ENCODE measurements at regions not wholly inside any gene's neighbourhood (a gene's known extent, or its start where the extent isn't known, plus 50 kb on each side); places are given as distances from the start of the nearest gene placed in this dataset.

DNA sequence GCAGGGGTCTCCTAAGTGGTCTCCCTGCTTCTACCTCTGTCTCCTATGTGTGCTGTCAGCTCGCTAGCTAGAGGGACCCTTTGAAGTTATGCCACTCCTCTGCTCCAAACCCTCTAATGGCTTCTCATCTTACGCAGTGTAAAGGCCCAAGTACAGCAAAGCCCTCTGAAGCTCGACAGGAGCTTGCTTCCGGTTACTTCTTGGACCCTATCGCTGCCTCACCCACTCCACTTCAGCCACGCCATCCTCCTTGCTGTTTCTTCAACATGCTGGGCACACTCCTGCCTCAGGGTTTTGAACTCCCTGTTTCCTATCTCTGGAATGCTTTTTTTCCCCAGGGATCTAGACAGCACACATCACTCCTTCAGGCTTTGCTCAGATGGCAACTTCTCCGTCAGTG lies 102.3 kb upstream of the F3 start:
- no peak for DNase-seq
- intact Hi-C loops (cut with DNase I; ENCODE audit: low total_unique reads), result no loop called here
- H3K27ac ChIP-seq, result no peak overlapping the region
- no peaks in the 10 kb centered on the region for H3K9me3 ChIP-seq
- in situ Hi-C loops (cut with MboI; ENCODE audit: low sequenced_read_pairs in 4 of 4), result no loop called here
- H3K4me3 ChIP-seq, result no peak overlapping the region
- ATAC-seq, result no peak
- peaks cover 0 to 3% (median 0%) of the 10 kb centered on the region in 3 donors for H3K27me3 ChIP-seq
- TF ChIP-seq, protein P1, sequence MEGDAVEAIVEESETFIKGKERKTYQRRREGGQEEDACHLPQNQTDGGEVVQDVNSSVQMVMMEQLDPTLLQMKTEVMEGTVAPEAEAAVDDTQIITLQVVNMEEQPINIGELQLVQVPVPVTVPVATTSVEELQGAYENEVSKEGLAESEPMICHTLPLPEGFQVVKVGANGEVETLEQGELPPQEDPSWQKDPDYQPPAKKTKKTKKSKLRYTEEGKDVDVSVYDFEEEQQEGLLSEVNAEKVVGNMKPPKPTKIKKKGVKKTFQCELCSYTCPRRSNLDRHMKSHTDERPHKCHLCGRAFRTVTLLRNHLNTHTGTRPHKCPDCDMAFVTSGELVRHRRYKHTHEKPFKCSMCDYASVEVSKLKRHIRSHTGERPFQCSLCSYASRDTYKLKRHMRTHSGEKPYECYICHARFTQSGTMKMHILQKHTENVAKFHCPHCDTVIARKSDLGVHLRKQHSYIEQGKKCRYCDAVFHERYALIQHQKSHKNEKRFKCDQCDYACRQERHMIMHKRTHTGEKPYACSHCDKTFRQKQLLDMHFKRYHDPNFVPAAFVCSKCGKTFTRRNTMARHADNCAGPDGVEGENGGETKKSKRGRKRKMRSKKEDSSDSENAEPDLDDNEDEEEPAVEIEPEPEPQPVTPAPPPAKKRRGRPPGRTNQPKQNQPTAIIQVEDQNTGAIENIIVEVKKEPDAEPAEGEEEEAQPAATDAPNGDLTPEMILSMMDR (IDR thresholded peaks at IDR 0.05 in 4 of 5, conservative IDR thresholded peaks at IDR 0.05 in 1 of 5), result no peak
- TF ChIP-seq POLR2A (IDR thresholded peaks at IDR 0.05), result no peak
- no peaks in the 10 kb centered on the region for H3K36me3 ChIP-seq
- no peaks in the 10 kb centered on the region for H3K4me1 ChIP-seq

DNA sequence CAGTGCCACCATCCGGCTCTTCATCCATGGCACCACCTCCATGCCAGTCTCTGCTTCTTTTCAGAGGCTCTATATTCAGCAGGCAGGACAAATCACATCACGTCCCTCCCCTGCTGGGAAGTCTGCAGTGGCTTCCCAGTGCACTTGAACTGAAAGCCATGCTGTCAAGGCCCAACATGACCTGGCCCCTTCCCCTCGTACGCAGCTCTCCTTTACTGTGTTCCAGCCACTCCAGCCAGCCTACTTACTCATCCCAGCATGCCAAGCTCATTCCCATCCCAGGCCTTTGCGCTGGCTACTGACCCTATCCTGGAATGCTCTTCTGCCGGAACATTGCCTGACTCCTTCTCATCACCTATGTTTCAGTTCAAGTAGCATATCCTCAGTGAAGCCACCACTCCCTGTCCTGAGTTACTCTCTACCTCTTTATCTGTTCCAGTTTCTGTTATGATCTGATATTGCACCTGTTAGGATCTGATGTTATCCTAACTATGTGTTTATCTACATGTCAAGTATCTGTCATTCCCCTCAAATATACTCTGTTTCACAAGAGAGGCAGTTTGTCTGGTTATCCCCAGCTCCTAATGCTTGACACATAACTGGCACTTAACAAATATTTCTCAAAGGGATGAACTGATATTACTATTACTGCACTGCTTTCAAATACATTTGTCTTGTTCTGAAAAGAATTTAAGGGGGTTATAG lies 101.2 kb upstream of the F3 start:
- no peak for TF ChIP-seq POLR2A (IDR thresholded peaks at IDR 0.05)
- TF ChIP-seq, protein P1 (IDR thresholded peaks at IDR 0.05 in 4 of 5, conservative IDR thresholded peaks at IDR 0.05 in 1 of 5), result no peak
- Histone ChIP-seq H3K4me1 (no peaks in the 10 kb centered on the region), H3K4me3 (no peak overlapping the region), H3K9me3 (no peaks in the 10 kb centered on the region), H3K27ac (no peak overlapping the region), H3K36me3 (no peaks in the 10 kb centered on the region), H3K27me3 (no peaks in the 10 kb centered on the region)
- intact Hi-C loops (cut with DNase I; ENCODE audit: low total_unique reads) (no loop called here), in situ Hi-C loops (cut with MboI; ENCODE audit: low sequenced_read_pairs in 4 of 4) (no loop called here)
- ATAC-seq (no peak), DNase-seq (no peak)

DNA sequence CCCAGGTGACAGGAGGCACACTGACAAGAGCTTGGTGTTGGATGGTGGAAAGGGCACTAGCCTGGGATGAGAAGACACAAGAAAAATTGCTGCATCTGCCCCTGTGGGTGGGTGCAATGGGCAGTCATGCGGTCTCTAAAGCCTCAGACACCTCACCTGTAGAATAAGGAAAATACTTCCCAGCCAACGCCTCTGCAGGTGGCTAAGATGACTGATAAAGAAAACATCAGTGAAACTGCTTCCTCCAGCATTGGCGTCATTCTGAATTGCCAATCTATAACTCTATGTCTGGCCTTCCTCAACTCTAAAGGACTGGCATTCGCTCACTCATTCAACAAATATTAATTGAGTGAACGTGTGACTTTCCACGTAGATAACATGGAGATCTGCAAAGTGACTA lies 100.4 kb upstream of the F3 start:
- H3K4me3 ChIP-seq, result no peak overlapping the region
- H3K27ac ChIP-seq, result no peak overlapping the region
- no peaks in the 10 kb centered on the region for H3K9me3 ChIP-seq
- no peaks in the 10 kb centered on the region for H3K27me3 ChIP-seq
- H3K36me3 ChIP-seq, result no peaks in the 10 kb centered on the region
- ATAC-seq (no peak), DNase-seq (no peak)
- H3K4me1 ChIP-seq, result no peaks in the 10 kb centered on the region
- intact Hi-C loops (cut with DNase I; ENCODE audit: low total_unique reads) (no loop called here), in situ Hi-C loops (cut with MboI; ENCODE audit: low sequenced_read_pairs in 4 of 4) (no loop called here)
- TF ChIP-seq, protein P1 (IDR thresholded peaks at IDR 0.05 in 4 of 5, conservative IDR thresholded peaks at IDR 0.05 in 1 of 5), result no peak
- TF ChIP-seq POLR2A (IDR thresholded peaks at IDR 0.05), result no peak

DNA sequence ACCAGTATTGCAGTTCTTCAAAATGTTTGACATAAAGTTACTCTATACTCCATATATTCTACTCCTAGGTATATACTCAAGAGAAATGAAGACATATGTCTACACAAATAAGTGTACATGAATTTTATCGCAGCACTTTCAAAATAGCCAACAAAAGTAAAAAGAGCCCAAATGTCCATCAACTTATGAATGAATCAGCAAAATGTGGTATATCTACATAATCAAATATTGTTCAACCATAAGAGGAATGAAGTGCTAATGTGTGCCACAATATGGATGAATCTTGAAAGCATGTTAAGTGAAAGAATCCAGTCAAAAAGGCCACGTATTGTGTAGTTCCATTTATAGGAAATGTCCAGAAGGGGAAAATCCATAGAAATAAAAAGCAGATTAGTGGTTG lies 98.6 kb upstream of the F3 start:
- H3K36me3 ChIP-seq, result no peaks in the 10 kb centered on the region
- TF ChIP-seq, protein P1 (IDR thresholded peaks at IDR 0.05 in 4 of 5, conservative IDR thresholded peaks at IDR 0.05 in 1 of 5), result no peak
- no peak for TF ChIP-seq POLR2A (IDR thresholded peaks at IDR 0.05)
- no peaks in the 10 kb centered on the region for H3K4me1 ChIP-seq
- no peak overlapping the region for H3K4me3 ChIP-seq
- H3K27ac ChIP-seq, result no peak overlapping the region
- no peaks in the 10 kb centered on the region for H3K9me3 ChIP-seq
- in situ Hi-C loops (cut with MboI; ENCODE audit: low sequenced_read_pairs in 4 of 4) (no loop called here), intact Hi-C loops (cut with DNase I; ENCODE audit: low total_unique reads) (no loop called here)
- no peaks in the 10 kb centered on the region for H3K27me3 ChIP-seq
- DNase-seq (no peak), ATAC-seq (no peak)

DNA sequence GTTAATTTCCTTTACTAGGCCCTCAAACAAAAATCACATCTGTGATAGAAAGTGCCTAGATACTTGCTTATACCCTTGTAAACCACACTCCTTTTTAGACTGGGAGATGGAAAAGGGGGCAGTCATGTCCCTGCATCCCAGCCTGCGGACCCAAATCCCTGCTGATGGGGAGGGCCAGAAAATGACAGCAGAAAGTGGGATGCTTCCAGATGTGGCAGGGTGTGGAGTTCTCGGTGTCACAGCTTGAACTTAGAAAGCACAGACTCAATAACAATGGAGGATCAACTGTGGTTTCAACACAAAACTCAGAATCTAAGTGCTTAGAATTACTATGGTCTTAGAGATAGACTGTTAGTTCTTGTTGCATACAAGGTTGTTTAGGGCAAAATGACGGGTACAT lies 95.6 kb upstream of the F3 start:
- ATAC-seq (no peak), DNase-seq (no peak)
- TF ChIP-seq, protein P1 (IDR thresholded peaks at IDR 0.05 in 4 of 5, conservative IDR thresholded peaks at IDR 0.05 in 1 of 5), result no peak
- no peak for TF ChIP-seq POLR2A (IDR thresholded peaks at IDR 0.05)
- H3K4me1 ChIP-seq, result no peaks in the 10 kb centered on the region
- H3K9me3 ChIP-seq, result no peaks in the 10 kb centered on the region
- no peaks in the 10 kb centered on the region for H3K36me3 ChIP-seq
- H3K4me3 ChIP-seq, result no peak overlapping the region
- no peaks in the 10 kb centered on the region for H3K27me3 ChIP-seq
- H3K27ac ChIP-seq, result no peak overlapping the region
- intact Hi-C loops (cut with DNase I; ENCODE audit: low total_unique reads) (loop anchor here (5.0 kb wide), 1 partner anchor 165 kb away; no protein-coding TSS in a partner anchor), in situ Hi-C loops (cut with MboI; ENCODE audit: low sequenced_read_pairs in 4 of 4) (no loop called here)
